Adrenal gland (tissue), 5 donors: ENCODE measurements at regions not wholly inside any gene's neighbourhood (a gene's known extent, or its start where the extent isn't known, plus 50 kb on each side); places are given as distances from the start of the nearest gene placed in this dataset.

Experiments
- CTCF ChIP-seq, 6 experiments: fragments of 450-650 bp in 4 of 6; fragments of 200-600 bp in 2 of 6; sonication (generic) in 1 of 6; IDR thresholded peaks; 1 replicate in 5 of 6; 2 replicates in 1 of 6; pipeline versions ENCODE4 v1.5.1 to v1.8.0; 2016 to 2021; ENCODE audit warnings: antibody characterized with exemption in 6 of 6, mild to moderate bottlenecking in 2 of 6, moderate library complexity in 1 of 6
- POLR2A ChIP-seq, 2 donors: fragments of 450-650 bp; IDR thresholded peaks; one replicate each; pipeline ENCODE4 v1.6.1; 2017; ENCODE audit warnings: antibody characterized with exemption in 2 of 2, mild to moderate bottlenecking in 2 of 2, moderate library complexity in 1 of 2
- donor health status: DM: no; HTN: no; CAD: no.

DNA sequence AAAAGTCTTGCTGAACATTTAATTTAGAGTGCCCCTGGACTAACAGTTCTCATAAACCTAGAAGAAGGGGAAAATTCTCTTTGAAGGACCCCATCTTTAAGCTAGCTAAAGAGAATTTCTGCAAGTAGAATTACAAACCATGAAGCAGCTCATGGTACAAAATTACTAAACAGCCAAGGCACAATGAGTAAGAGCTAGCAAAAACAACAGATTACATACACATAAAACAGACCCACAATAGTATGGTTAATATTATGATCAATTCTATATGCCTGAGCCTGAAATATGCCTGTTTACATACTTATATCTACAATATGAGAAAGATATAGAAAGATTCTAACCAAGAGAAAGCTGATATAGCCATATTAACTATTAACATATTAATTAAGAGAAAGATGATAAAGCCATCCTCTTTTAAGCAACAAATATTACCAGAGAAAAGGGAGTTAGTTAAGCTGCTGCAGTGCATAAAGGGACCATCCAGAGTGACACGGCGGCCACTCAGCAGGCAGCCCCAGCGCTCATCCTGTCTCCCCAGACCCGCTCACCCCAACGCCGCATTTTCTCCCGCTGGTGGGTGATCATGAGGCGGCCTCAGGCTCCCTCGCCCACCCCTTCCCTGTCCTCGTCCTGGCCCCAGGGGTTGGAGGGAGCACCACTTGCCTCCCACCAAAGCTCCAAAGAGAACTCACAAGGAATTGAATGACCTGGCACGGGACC lies 98.4 kb upstream of the CARMIL1 start:
- TF ChIP-seq CTCF (IDR thresholded peaks at IDR 0.05) (no peak), POLR2A (IDR thresholded peaks at IDR 0.05) (no peak)
